ENCODE measurements at regions not wholly inside any gene's neighbourhood (a gene's known extent, or its start where the extent isn't known, plus 50 kb on each side); places are given as distances from the start of the nearest gene placed in this dataset.

DNA sequence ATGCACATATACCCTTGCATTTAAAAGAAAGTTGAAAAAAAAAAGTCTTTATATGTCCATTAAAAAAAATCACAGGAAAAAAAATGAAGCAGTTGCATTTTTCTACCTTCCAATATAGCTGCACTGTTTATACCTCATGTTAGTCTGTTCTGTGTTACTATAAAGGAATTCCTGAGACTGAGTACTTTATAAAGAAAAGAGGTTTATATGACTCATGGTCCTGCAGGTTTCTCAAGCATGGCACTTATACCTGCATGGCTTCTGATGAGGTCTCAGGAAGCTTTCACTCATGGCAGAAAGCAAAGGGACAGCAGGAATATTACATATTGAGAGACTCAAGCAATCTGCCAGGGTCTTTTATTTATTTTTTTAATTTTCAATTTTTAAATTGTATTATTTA lies 277.2 kb upstream of the BCHE start:
- TF ChIP-seq EED (CRISPR knock-in tag; IDR thresholded peaks at IDR 0.05), result no peak
- no peak for TF ChIP-seq FOSL2 (CRISPR knock-in tag; IDR thresholded peaks at IDR 0.05)
- no peak for TF ChIP-seq ZNF205 (CRISPR knock-in tag; IDR thresholded peaks at IDR 0.05)
- no peak for TF ChIP-seq KAT7 (CRISPR knock-in tag; IDR thresholded peaks at IDR 0.05; ENCODE audit: borderline replicate concordance)
- TF ChIP-seq, protein P1, sequence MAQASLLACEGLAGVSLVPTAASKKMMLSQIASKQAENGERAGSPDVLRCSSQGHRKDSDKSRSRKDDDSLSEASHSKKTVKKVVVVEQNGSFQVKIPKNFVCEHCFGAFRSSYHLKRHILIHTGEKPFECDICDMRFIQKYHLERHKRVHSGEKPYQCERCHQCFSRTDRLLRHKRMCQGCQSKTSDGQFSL (CRISPR knock-in tag; IDR thresholded peaks at IDR 0.05), result no peak
- TF ChIP-seq, protein P2, sequence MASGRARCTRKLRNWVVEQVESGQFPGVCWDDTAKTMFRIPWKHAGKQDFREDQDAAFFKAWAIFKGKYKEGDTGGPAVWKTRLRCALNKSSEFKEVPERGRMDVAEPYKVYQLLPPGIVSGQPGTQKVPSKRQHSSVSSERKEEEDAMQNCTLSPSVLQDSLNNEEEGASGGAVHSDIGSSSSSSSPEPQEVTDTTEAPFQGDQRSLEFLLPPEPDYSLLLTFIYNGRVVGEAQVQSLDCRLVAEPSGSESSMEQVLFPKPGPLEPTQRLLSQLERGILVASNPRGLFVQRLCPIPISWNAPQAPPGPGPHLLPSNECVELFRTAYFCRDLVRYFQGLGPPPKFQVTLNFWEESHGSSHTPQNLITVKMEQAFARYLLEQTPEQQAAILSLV (CRISPR knock-in tag; IDR thresholded peaks at IDR 0.05; ENCODE audit: borderline replicate concordance), result no peak
- TF ChIP-seq ZNF546 (CRISPR knock-in tag; conservative IDR thresholded peaks at IDR 0.05), result no peak
- TF ChIP-seq RFX5 (IDR thresholded peaks at IDR 0.05; ENCODE audit: low read depth, low read length), result no peak
- no peak for TF ChIP-seq ZNF331 (CRISPR knock-in tag; IDR thresholded peaks at IDR 0.05)
- no peak for TF ChIP-seq PAWR (CRISPR knock-in tag; IDR thresholded peaks at IDR 0.05; ENCODE audit: borderline replicate concordance)
- no peak for TF ChIP-seq PHB2 (IDR thresholded peaks at IDR 0.05; ENCODE audit: partially characterized antibody)
- no peak for TF ChIP-seq TARDBP (CRISPR knock-in tag; IDR thresholded peaks at IDR 0.05)
- TF ChIP-seq, protein P3, sequence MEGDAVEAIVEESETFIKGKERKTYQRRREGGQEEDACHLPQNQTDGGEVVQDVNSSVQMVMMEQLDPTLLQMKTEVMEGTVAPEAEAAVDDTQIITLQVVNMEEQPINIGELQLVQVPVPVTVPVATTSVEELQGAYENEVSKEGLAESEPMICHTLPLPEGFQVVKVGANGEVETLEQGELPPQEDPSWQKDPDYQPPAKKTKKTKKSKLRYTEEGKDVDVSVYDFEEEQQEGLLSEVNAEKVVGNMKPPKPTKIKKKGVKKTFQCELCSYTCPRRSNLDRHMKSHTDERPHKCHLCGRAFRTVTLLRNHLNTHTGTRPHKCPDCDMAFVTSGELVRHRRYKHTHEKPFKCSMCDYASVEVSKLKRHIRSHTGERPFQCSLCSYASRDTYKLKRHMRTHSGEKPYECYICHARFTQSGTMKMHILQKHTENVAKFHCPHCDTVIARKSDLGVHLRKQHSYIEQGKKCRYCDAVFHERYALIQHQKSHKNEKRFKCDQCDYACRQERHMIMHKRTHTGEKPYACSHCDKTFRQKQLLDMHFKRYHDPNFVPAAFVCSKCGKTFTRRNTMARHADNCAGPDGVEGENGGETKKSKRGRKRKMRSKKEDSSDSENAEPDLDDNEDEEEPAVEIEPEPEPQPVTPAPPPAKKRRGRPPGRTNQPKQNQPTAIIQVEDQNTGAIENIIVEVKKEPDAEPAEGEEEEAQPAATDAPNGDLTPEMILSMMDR (CRISPR knock-in tag; IDR thresholded peaks at IDR 0.05), result no peak
- TF ChIP-seq MTA1 (CRISPR knock-in tag; IDR thresholded peaks at IDR 0.05; ENCODE audit: borderline replicate concordance), result no peak

All from HepG2 (cell line).